GM18526 (cell line): ENCODE measurements at regions not wholly inside any gene's neighbourhood (a gene's known extent, or its start where the extent isn't known, plus 50 kb on each side); places are given as distances from the start of the nearest gene placed in this dataset.

Experiments used
- POLR2A ChIP-seq: IDR thresholded peaks from 3 replicates; pipeline ENCODE4 v1.6.1; 2011; ENCODE audit not compliant: insufficient read length; ENCODE audit errors: extremely low read depth

- no peak for TF ChIP-seq POLR2A
Observed at GRCh38 chr7:130874071-130874915, 140.3 kb upstream of the KLF14 start.

DNA sequence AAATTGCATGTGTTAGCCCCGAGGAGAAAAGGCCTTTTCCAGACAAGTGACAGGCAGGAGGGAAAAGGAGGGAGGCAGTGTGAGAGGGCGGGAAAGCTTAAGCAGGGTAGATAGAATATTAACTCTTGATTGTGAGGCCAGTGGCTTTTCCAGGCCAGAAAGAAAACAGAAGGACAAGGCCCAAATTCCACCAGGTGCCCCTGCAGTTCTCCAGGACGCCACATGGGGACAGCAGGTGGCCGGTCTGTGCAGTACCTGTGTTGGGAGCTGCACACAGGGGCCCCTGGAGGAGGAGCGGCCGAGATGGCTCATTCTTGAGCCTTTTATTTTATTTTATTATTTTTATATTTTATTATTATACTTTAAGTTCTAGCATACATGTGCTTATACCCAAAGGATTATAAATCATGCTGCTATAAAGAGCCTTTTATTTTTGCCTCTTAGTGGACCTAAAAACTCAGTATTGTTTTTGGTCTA lies 141.3 kb upstream of the KLF14 start:
- TF ChIP-seq POLR2A: no peak

DNA sequence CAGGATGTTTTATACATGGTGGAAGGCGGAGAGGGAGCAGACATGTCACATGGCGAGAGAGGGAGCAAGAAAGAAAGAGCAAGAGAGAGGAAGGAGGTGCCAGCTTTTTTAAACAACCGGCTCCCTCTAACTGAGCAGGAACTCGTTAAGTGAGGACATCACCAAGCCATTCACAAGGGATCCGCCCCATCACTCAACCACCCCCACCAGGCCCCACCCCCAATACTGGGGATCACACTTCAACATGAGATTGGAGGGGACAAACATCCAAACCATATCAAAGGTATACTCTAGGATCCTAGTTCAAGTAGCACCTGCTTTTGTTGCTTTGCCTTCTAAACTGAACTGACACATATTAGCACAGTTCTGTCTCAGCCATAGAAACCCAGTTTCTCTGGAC lies 141.9 kb upstream of the KLF14 start:
- TF ChIP-seq POLR2A: no peak

DNA sequence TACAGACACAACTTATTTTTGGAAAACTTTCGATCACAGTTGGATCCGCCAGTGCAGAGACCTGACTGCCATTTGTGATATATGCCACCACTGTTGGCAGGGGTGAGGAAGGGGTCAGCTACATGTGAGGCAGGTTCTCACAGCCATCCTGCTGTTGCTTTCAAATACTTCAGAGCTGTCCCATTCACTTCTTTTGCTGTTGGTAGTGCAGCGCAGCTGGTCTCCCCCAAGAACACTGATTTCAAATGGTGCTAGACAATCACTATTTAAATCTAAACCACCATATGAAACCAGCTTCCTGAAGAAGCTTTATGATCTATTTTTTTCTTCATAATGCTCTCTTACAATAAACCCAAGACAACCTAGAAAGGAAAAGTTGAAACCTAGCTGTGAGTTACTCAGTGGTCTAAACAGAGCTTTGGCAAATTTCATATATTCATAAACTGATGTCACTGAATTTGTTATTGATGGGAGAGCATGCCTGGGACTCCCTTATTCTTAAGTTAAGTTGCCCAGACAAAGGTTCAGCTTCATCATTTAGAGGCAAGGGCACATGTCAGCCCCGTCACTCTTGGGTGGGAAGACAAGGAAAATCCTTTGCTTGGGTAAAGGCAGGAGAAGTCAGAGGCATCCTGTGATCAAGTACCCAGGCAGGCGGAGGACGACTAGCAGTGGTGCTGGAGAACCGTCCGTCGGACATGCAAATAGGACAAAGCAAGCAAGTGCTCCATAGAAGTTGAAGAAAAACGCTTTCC lies 143.4 kb upstream of the KLF14 start:
- no peak for TF ChIP-seq POLR2A

GRCh38 chr7:130877991-130878305 lies 143.9 kb upstream of the KLF14 start:
- no peak for TF ChIP-seq POLR2A

DNA sequence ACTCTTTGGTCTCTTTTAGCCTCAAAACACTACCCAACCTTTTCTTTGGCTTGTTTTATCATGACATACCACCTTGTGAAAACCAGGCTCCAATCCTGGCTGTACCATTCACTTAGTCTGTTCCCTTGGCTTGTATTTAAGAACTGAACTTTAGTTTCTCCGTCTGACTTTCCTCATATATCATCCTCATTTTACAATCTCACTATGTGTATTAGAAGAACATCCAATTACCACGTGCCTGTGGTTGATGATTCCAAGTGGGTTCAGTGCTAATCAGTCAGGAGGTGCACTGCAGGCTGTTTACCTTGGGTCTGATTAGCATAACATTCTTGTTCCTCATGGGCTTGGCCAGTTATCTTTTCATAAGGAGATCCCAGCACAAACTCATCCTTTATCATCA lies 144.8 kb upstream of the KLF14 start:
- no peak for TF ChIP-seq POLR2A

- no peak for TF ChIP-seq POLR2A
Observed at GRCh38 chr7:130879191-130879590, 145.2 kb upstream of the KLF14 start.

GRCh38 chr7:130880668-130881067 lies 146.7 kb upstream of the KLF14 start:
- no peak for TF ChIP-seq POLR2A

GRCh38 chr7:130881091-130881798 lies 147.2 kb upstream of the KLF14 start:
- TF ChIP-seq POLR2A: no peak

DNA sequence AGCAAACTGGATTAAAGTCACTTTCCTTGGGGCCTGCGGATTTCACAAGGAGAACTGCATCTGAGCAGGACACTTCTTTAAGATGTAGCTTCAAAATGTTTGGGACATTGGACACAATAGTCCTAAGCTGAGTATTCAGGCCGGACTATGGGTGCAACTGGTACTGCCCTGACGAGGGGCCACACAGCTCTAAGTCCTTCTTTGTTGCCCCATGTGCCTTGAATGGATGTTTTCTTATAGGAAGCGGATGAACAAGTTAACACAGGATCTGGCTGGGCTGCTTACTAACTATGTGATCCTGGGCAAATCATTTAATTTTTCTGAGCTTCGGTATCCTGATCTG lies 147.8 kb upstream of the KLF14 start:
- TF ChIP-seq POLR2A: no peak

DNA sequence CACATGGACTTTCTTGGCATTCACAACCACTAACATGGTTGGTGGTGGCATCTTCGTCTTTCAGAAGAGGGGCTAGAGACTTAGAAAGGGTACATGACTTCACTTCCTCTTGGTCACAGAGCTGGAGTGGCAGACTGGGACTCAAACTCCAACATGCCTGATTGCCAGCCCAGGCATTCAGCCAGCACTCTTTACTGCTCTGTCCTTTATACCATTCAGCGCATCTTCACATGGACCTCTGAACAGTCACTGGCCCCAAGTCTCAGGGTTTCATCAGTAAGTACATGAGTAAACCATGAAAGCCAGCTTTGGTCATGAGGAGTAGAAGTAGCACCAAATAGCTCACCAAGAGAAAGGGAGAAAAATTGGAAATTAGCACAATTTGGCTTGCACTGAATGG lies 148.4 kb upstream of the KLF14 start:
- no peak for TF ChIP-seq POLR2A

GRCh38 chr7:130883928-130884327 lies 149.9 kb upstream of the KLF14 start:
- TF ChIP-seq POLR2A: no peak

GRCh38 chr7:130884437-130885417 lies 150.7 kb upstream of the KLF14 start:
- TF ChIP-seq POLR2A: peak; percentile 20

GRCh38 chr7:130886438-130887135 lies 152.6 kb upstream of the KLF14 start:
- no peak for TF ChIP-seq POLR2A
